ENCODE measurements at regions not wholly inside any gene's neighbourhood (a gene's known extent, or its start where the extent isn't known, plus 50 kb on each side); places are given as distances from the start of the nearest gene placed in this dataset.
"Not testable (repeated sequence)": the region's sequence is repeated elsewhere in the genome, so short reads cannot be mapped to it uniquely, and the experiment has no call there.

DNA sequence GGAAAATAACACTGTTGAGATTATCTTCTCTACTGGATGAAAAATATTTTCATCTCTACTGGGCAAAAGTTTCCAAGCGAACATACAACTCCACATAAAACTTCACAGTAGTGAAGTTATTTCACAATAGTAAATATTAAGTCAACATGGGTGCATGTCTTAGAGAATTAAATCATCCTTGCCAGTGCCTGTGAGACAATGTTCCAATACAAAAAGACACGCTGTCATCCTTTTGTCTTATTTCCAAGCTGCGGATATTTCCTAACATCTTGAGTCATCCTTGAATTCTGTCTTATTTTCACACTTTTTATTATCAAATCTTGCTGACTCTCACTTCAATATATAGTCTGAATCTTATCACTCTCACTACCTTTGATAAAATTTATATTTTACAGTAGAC, 142.9 kb upstream of the KITLG start:
- H3K4me3 ChIP-seq (ENCODE audit: extremely low read depth, insufficient read depth, low read length, poor library complexity, severe bottlenecking), result no peak overlapping the region
- H3K27ac ChIP-seq (ENCODE audit: low read depth, low read length, severe bottlenecking), result no peak overlapping the region
- WGBS, 2 experiments (ENCODE audit: insufficient coverage in 2 of 2), result 85 to 100% methylated on average over 2 of the region's 3 CpGs
- H3K36me3 ChIP-seq (ENCODE audit: control insufficient read depth, insufficient read depth, low read length), result no peaks in the 10 kb centered on the region
- no peaks in the 10 kb centered on the region for H3K9me3 ChIP-seq (ENCODE audit: control insufficient read depth, low read length)
- no peaks in the 10 kb centered on the region for H3K4me1 ChIP-seq (ENCODE audit: control insufficient read depth, insufficient read depth, low read length, poor library complexity, severe bottlenecking)

DNA sequence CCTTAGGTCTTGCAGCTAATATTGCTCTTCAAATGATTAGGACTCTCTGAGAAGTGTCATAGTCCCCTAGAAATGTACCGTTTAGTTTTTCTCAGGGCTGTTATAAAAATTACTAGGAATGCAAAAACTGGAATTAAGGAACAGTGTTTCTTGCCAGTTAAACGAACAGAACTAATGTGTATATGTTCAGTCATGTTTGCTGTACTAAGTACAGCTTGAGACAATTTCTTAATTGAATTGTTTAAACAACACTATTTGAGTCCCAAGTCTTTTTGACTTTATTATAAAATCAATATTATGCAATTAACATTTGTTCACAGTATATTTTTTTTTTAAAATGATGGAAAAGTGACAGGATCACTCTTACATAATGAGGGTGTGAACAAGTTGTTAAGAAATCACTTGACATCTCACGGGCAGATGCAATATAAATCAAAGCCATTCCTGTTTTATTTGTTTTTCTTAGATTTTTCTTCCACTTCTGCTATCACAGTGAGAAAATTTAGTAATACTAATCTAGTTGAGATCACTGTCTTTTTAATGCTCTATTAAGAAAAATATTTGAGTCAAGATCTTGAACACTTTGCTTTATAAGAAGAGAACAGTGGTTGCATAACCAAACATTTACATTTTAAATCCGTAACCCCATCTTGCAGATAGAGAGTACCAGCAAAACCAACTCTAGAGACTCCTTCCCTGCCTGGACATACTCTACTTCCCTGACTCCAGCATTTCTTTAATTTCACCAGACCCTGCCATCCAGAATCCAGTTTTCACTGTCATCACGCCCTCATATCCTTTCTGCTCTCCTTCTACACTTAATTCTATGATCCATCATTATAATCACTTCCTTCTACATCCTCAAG, 140.7 kb upstream of the KITLG start:
- H3K4me1 ChIP-seq (ENCODE audit: control insufficient read depth, insufficient read depth, low read length, poor library complexity, severe bottlenecking), result no peaks in the 10 kb centered on the region
- H3K36me3 ChIP-seq (ENCODE audit: control insufficient read depth, insufficient read depth, low read length), result no peaks in the 10 kb centered on the region
- WGBS, 2 experiments (ENCODE audit: insufficient coverage in 2 of 2), result 97% methylated on average over 3 of the region's 5 CpGs; no CpG with 5 or more reads in 1 of the 2 experiments
- no peaks in the 10 kb centered on the region for H3K9me3 ChIP-seq (ENCODE audit: control insufficient read depth, low read length)
- no peak overlapping the region for H3K4me3 ChIP-seq (ENCODE audit: extremely low read depth, insufficient read depth, low read length, poor library complexity, severe bottlenecking)
- no peak overlapping the region for H3K27ac ChIP-seq (ENCODE audit: low read depth, low read length, severe bottlenecking)

DNA sequence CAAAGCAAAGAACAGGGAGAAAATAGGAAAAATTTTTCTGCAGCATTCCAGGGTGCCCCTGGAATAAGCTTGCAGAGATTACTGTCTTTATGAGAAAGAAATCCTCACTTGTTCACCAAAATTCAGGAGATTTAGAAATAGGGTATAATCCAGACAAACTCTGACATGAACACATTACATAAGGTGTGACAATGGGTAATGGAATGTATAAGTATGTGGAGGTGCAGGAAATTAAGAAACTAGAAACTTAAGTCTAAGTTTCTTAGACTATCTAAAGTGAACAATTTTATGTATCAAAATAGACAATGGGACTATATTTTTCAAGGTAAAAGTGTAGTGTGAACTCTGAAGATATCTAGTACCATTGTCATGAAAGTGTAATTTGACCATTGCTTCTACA, 140.0 kb upstream of the KITLG start:
- H3K27ac ChIP-seq (ENCODE audit: low read depth, low read length, severe bottlenecking), result no peak overlapping the region
- H3K4me3 ChIP-seq (ENCODE audit: extremely low read depth, insufficient read depth, low read length, poor library complexity, severe bottlenecking), result no peak overlapping the region
- H3K36me3 ChIP-seq (ENCODE audit: control insufficient read depth, insufficient read depth, low read length), result no peaks in the 10 kb centered on the region
- H3K9me3 ChIP-seq (ENCODE audit: control insufficient read depth, low read length), result no peaks in the 10 kb centered on the region
- H3K4me1 ChIP-seq (ENCODE audit: control insufficient read depth, insufficient read depth, low read length, poor library complexity, severe bottlenecking), result no peaks in the 10 kb centered on the region

DNA sequence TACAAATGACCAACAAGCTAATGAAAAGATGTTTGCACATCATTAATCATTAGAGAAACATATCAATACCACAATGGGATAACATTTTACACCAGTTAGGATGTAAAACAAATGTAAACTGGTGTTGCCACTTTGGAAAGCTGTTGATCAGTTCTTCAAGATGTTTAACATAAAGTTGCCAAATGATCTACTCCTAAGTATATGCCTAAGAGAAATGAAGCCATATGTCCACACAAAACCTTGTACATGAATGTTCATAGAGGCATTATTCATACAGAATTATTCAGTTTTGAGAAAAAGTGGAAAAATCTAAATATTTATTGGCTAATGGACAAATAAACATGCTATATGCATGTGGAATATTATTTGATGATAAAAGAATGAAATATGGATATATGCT, 136.9 kb upstream of the KITLG start:
- H3K36me3 ChIP-seq (ENCODE audit: control insufficient read depth, insufficient read depth, low read length), result no peaks in the 10 kb centered on the region
- no peaks in the 10 kb centered on the region for H3K9me3 ChIP-seq (ENCODE audit: control insufficient read depth, low read length)
- no peak overlapping the region for H3K4me3 ChIP-seq (ENCODE audit: extremely low read depth, insufficient read depth, low read length, poor library complexity, severe bottlenecking)
- H3K27ac ChIP-seq (ENCODE audit: low read depth, low read length, severe bottlenecking), result no peak overlapping the region
- no peaks in the 10 kb centered on the region for H3K4me1 ChIP-seq (ENCODE audit: control insufficient read depth, insufficient read depth, low read length, poor library complexity, severe bottlenecking)

DNA sequence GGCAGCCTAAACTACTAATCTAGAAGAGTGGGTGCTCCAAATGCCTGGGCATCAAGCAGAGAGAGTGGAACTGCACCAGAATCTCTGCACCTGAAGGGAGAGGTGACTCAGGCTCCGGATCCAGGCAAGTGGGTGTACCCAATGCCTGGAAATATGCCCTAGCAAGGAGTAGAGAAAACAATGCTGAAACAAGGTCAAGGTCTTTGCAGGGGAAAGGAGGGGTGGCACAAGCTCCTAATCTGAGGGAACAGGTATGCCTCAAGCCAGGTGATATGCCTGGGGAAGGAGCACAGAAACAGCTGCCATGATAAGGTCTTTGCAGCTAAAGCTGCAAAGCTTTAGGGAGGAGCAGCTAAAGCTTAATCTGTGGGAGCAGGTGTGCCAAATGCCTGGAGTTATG, 136.0 kb upstream of the KITLG start:
- Histone ChIP-seq H3K4me1 (ENCODE audit: control insufficient read depth, insufficient read depth, low read length, poor library complexity, severe bottlenecking) (no peaks in the 10 kb centered on the region), H3K9me3 (ENCODE audit: control insufficient read depth, low read length) (no peaks in the 10 kb centered on the region), H3K4me3 (ENCODE audit: extremely low read depth, insufficient read depth, low read length, poor library complexity, severe bottlenecking) (no peak overlapping the region), H3K36me3 (ENCODE audit: control insufficient read depth, insufficient read depth, low read length) (no peaks in the 10 kb centered on the region), H3K27ac (ENCODE audit: low read depth, low read length, severe bottlenecking) (no peak overlapping the region)
- WGBS, 2 experiments (ENCODE audit: insufficient coverage in 2 of 2), result 86 to 100% methylated on average over 1 of the region's 1 CpG

DNA sequence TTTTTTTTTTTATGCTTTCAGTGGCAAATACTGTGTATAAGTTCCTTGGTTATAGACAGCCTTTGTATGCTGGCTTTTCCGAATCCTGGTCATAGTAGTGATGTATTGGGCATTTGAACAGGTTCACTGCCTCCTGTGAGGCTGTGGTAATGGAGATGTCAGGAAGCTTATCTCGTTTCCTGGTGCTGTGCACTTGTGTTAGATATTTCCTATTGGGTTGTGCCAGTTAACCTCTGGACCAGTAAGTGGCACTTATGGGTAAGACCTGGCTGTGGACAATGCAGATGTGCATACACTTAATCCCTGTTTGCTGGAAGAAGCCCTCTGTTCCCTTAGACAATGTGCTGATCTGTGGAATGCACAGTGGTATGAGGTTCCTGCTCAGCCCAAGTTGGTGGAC, 135.4 kb upstream of the KITLG start:
- Histone ChIP-seq H3K9me3 (ENCODE audit: control insufficient read depth, low read length) (no peaks in the 10 kb centered on the region), H3K4me3 (ENCODE audit: extremely low read depth, insufficient read depth, low read length, poor library complexity, severe bottlenecking) (no peak overlapping the region), H3K4me1 (ENCODE audit: control insufficient read depth, insufficient read depth, low read length, poor library complexity, severe bottlenecking) (no peaks in the 10 kb centered on the region), H3K27ac (ENCODE audit: low read depth, low read length, severe bottlenecking) (no peak overlapping the region), H3K36me3 (ENCODE audit: control insufficient read depth, insufficient read depth, low read length) (no peaks in the 10 kb centered on the region)
- WGBS, 2 experiments (ENCODE audit: insufficient coverage in 2 of 2), result 78 to 87% methylated on average over 2 of the region's 2 CpGs

DNA sequence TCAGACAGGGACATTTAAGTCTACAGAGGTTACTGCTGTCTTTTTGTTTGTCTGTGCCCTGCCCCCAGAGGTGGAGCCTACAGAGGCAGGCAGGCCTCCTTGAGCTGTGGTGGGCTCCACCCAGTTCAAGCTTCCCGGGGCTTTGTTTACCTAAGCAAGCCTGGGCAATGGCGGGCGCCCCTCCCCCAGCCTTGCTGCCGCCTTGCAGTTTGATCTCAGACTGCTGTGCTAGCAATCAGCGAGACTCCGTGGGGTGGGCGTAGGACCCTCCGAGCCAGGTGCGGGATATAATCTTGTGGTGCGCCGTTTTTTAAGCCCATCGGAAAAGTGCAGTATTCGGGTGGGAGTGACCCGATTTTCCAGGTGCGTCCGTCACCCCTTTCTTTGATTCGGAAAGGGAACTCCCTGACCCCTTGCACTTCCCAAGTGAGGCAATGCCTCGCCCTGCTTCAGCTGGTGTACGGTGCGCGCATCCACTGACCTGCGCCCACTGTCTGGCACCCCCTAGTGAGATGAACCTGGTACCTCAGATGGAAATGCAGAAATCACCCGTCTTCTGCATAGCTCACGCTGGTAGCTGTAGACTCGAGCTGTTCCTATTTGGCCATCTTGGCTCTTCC, 134.1 kb upstream of the KITLG start:
- H3K4me1 ChIP-seq (ENCODE audit: control insufficient read depth, insufficient read depth, low read length, poor library complexity, severe bottlenecking); H3K36me3 ChIP-seq (ENCODE audit: control insufficient read depth, insufficient read depth, low read length); H3K9me3 ChIP-seq (ENCODE audit: control insufficient read depth, low read length); H3K27ac ChIP-seq (ENCODE audit: low read depth, low read length, severe bottlenecking); H3K4me3 ChIP-seq (ENCODE audit: extremely low read depth, insufficient read depth, low read length, poor library complexity, severe bottlenecking): not testable (repeated sequence)
- WGBS, 2 experiments (ENCODE audit: insufficient coverage in 2 of 2), result 84 to 94% methylated on average over 14 to 21 of the region's 25 CpGs

DNA sequence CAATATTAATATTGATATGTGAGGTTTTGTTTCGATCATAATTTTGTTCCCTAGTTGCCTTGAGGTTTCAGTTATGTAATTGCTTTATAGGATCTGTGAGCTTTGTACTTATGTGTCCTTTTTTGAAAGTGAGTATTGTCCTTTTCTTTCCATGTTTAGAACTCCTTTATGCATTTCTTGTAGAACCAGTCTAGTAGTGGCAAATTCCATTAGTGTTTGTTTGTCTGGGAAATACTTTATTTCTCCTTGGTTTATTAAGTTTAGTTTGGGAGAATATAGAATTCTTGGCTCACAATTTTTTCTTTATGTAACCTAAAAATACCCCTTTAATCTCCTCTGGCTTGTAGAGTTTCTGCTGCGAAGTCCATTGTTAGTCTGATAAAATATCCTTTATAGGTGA, 127.5 kb upstream of the KITLG start:
- 83% methylated on average over 1 of the region's 2 CpGs; no CpG with 5 or more reads in 1 of the 2 experiments for WGBS, 2 experiments (ENCODE audit: insufficient coverage in 2 of 2)
- H3K4me1 ChIP-seq (ENCODE audit: control insufficient read depth, insufficient read depth, low read length, poor library complexity, severe bottlenecking), result no peaks in the 10 kb centered on the region
- no peak overlapping the region for H3K4me3 ChIP-seq (ENCODE audit: extremely low read depth, insufficient read depth, low read length, poor library complexity, severe bottlenecking)
- no peaks in the 10 kb centered on the region for H3K36me3 ChIP-seq (ENCODE audit: control insufficient read depth, insufficient read depth, low read length)
- H3K9me3 ChIP-seq (ENCODE audit: control insufficient read depth, low read length), result no peaks in the 10 kb centered on the region
- no peak overlapping the region for H3K27ac ChIP-seq (ENCODE audit: low read depth, low read length, severe bottlenecking)

DNA sequence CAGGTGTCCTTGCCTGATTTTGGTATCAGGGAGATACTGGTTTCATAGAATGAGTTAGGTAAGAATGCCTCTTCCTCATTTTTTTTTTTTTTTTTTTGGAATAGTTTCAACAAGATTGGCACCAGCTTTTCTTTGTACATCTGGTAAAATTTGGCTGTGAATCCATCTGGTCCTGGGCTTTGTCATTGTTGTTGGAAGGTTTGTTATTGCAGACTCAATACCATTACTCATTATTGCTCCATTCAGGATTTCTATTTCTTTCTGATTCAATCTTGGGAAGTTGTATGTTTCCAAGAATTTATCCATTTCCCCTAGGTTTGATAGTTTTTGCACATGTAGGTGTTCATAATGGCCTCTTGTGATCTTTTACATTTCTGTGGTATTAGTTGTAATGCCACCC, 126.0 kb upstream of the KITLG start:
- no peak overlapping the region for H3K27ac ChIP-seq (ENCODE audit: low read depth, low read length, severe bottlenecking)
- H3K36me3 ChIP-seq (ENCODE audit: control insufficient read depth, insufficient read depth, low read length), result no peaks in the 10 kb centered on the region
- no peaks in the 10 kb centered on the region for H3K9me3 ChIP-seq (ENCODE audit: control insufficient read depth, low read length)
- H3K4me3 ChIP-seq (ENCODE audit: extremely low read depth, insufficient read depth, low read length, poor library complexity, severe bottlenecking), result no peak overlapping the region
- H3K4me1 ChIP-seq (ENCODE audit: control insufficient read depth, insufficient read depth, low read length, poor library complexity, severe bottlenecking), result no peaks in the 10 kb centered on the region

DNA sequence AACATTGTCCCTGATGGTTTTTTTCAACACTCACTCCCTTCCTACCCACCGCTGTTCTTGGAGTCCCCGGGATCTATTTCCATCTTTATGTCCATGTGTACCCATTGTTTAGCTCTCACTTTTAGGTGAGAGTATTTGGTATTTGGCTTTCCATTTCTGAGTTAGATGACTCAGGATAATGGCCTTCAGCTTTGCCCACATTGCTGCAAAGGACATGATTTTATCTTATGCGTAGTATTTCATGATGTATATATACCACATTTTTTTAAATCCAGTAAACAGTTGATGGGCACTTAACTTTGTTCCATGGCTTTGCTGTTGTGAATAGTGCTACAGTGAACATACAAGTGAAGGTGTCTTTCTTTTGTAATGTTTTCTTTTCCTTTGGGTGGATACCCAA, 123.5 kb upstream of the KITLG start:
- no peak overlapping the region for H3K4me3 ChIP-seq (ENCODE audit: extremely low read depth, insufficient read depth, low read length, poor library complexity, severe bottlenecking)
- peaks cover 2% of the 10 kb centered on the region for H3K9me3 ChIP-seq (ENCODE audit: control insufficient read depth, low read length)
- H3K27ac ChIP-seq (ENCODE audit: low read depth, low read length, severe bottlenecking), result no peak overlapping the region
- no peaks in the 10 kb centered on the region for H3K36me3 ChIP-seq (ENCODE audit: control insufficient read depth, insufficient read depth, low read length)
- WGBS, 2 experiments (ENCODE audit: insufficient coverage in 2 of 2), result no CpG with 5 or more reads among the region's 3 CpGs
- H3K4me1 ChIP-seq (ENCODE audit: control insufficient read depth, insufficient read depth, low read length, poor library complexity, severe bottlenecking), result no peaks in the 10 kb centered on the region

DNA sequence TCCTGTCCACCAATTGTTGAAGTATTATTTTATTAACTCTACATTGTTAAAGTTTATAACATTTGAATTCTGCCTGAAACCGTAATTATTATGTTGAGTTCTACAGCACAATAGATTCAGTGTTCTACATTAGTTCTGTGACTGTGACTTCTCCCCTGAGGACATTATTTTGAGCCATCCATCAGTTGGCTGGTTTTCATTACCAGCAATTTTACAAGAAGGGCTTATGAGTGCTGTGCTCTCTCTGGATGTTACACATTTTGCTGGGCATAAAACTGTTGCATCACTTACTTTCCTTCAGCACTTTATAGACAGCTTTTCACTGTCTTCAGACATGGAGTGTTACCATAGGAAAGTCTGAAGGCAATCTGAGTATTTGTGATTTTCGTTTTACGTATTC, 118.2 kb upstream of the KITLG start:
- Histone ChIP-seq H3K4me1 (ENCODE audit: control insufficient read depth, insufficient read depth, low read length, poor library complexity, severe bottlenecking) (no peaks in the 10 kb centered on the region), H3K27ac (ENCODE audit: low read depth, low read length, severe bottlenecking) (no peak overlapping the region), H3K36me3 (ENCODE audit: control insufficient read depth, insufficient read depth, low read length) (no peaks in the 10 kb centered on the region), H3K9me3 (ENCODE audit: control insufficient read depth, low read length) (peaks cover 8% of the 10 kb centered on the region), H3K4me3 (ENCODE audit: extremely low read depth, insufficient read depth, low read length, poor library complexity, severe bottlenecking) (no peak overlapping the region)
- WGBS, 2 experiments (ENCODE audit: insufficient coverage in 2 of 2), result 82 to 100% methylated on average over 2 of the region's 3 CpGs

Measured in mesodermal cell (in vitro differentiated cells).